HEK293 (cell line): ENCODE measurements at regions not wholly inside any gene's neighbourhood (a gene's known extent, or its start where the extent isn't known, plus 50 kb on each side); places are given as distances from the start of the nearest gene placed in this dataset.

Experiments used
- CTCF ChIP-seq: fragments of 450-650 bp; formaldehyde crosslinking; IDR thresholded peaks from 2 replicates; pipeline ENCODE4 v1.5.1; 2016; ENCODE audit warnings: missing biosample characterization, missing genetic modification characterization
- HOXA7 ChIP-seq: sonication (generic); formaldehyde crosslinking; IDR thresholded peaks from 2 replicates; pipeline ENCODE4 v1.8.1; 2022; ENCODE audit warnings: missing genetic modification reagents, borderline replicate concordance
- REST ChIP-seq: fragments of 450-650 bp; formaldehyde crosslinking; IDR thresholded peaks from 2 replicates; pipeline ENCODE4 v1.5.1; 2016; ENCODE audit warnings: missing biosample characterization, missing genetic modification characterization
- SP3 ChIP-seq: fragments of 450-650 bp; formaldehyde crosslinking; IDR thresholded peaks from 2 replicates; pipeline ENCODE4 v1.5.1; 2016; ENCODE audit warnings: missing biosample characterization, missing genetic modification characterization
- ZBTB11 ChIP-seq: fragments of 450-650 bp; formaldehyde crosslinking; conservative IDR thresholded peaks from 2 replicates; pipeline ENCODE4 v1.5.1; 2016; ENCODE audit warnings: low read depth, missing biosample characterization, missing genetic modification characterization
- ZNF670 ChIP-seq: fragments of 450-650 bp; formaldehyde crosslinking; IDR thresholded peaks from 2 replicates; pipeline ENCODE4 v1.5.1; 2016; ENCODE audit warnings: missing biosample characterization, missing genetic modification characterization, low read depth

GRCh38 chr11:27902981-27903624 is 202.8 kb upstream of the BDNF start:
- TF ChIP-seq ZBTB11 (tag by site-specific recombination) (no peak), CTCF (tag by site-specific recombination) (no peak), SP3 (no peak), REST (no peak), HOXA7 (no peak), ZNF670 (tag by site-specific recombination) (no peak)
